NCI-H460 (cell line): ENCODE measurements at regions not wholly inside any gene's neighbourhood (a gene's known extent, or its start where the extent isn't known, plus 50 kb on each side); places are given as distances from the start of the nearest gene placed in this dataset.

Source experiments
- DNase-seq: peaks from one replicate; pipeline ENCODE4 v3.0.0-alpha.2; 2016; ENCODE audit warnings: low read depth; ENCODE audit errors: extremely low read depth

- no peak for DNase-seq
Measured at GRCh38 chr1:103854279-103854678, 104.6 kb downstream of the AMY1C start.

DNA sequence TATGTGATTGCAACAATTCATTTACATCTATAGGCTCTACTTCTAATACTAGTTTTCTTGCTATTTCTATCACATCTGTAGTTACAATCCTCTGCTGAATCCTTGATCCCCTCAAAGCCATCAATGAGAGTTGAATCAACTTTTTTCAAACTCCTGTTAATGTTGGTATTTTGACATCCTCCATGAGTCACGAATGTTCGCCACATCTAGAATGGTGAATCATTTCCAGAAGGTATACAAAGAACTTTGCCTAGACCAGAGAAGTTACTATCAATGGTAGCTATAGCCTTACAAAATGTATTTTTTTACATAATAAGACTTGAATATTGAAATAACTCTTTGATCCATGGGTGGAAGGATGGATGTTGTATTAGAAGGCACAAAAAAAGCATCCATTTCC is 110.0 kb downstream of the AMY1C start:
- DNase-seq, result no peak

- no peak for DNase-seq
Measured at GRCh38 chr1:103898576-103899345, 149.1 kb downstream of the AMY1C start.

DNA sequence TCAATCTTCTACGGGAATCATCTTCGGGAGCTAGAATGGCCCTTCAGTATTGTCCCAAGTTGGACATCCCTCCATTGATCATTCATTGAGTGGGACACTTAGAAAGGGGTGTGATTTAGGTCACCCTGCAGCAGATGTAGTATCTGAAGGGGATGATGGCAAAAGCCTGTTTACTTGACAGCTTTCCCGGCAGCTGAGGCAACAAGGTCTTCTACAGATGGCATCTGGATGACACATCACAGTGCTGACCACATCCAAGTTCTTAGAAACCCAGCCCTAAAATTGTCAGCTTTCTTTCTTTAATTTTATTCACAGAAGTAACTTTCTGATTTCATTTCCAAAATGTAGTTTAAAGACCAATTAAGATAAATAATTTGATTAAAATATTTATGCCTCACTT is 150.3 kb downstream of the AMY1C start:
- no peak for DNase-seq

DNA sequence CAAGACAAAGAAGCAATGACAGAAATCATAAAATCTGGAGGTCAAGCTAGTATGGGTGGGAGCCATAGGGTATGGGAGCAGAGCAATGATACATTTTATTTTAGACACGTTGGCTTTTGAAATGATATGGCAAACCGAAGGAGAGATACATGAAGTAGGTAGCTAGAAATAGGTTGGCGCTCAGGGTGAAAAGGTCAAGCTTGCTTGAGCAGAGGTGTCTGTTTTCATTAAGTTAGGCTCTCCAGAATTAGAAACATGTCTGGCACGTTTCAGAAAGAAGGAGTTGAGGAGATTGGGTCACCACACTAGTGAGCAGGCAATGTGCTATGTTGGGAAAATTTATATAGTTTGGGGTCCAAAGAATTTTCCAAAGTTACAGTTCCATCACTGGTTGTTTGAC is 151.4 kb downstream of the AMY1C start:
- no peak for DNase-seq

DNA sequence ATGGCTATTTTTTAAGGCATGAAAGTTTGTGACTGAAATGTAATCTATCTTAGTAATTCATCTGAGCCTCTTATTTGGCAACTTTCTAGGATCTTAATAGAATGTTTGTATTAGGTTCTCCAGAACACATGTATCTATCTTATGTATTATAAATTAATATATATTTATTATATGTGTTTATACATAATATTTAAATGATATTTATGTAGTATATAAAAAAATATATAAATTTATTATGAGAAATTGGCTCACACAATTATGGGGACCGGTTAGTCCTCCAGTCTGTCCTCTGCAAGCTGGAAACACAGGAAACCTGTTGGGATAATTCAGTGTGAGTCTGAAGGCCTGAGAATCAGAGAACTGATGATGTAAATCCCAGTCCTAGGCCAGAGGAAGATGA is 155.7 kb downstream of the AMY1C start:
- DNase-seq, result no peak

DNA sequence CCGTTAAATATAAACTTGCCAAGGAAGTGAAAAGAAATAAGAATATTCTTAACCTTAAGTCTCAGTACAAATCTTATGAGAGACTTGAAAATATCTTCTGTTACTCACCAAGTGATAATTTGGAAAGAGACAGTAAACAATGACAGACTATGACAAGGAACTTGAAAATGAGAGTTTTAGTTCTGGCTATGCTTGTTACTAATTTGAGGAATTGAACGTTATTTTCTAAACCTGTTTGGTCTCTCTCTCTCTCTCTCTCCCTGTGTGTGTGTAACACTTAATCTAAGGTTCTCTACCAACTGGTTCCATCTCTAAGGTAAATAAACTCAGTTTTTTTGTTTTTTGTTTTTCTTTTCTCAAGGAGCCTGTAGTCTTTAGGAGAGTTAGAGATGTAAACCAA is 161.8 kb downstream of the AMY1C start:
- DNase-seq, result no peak

GRCh38 chr1:103917795-103918194 is 168.1 kb downstream of the AMY1C start:
- no peak for DNase-seq

DNA sequence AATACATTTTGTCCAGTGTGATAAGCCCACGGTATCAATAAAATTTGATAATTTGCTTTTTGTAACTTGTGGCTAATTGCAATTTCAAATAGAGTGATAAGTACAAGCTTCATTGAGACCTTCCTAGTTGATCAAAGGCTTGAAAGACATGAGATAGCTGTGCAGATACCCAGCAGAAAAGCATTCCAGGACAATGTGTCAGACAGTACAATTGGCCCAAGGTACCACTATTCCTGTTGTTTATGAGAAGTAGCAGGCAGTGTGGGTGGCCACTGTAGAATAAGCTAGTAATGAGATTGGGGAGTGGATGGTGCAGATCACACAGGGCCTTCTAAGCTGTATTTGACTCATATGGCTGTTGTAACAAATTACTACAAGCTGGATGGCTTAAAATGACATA is 182.2 kb downstream of the AMY1C start:
- no peak for DNase-seq

DNA sequence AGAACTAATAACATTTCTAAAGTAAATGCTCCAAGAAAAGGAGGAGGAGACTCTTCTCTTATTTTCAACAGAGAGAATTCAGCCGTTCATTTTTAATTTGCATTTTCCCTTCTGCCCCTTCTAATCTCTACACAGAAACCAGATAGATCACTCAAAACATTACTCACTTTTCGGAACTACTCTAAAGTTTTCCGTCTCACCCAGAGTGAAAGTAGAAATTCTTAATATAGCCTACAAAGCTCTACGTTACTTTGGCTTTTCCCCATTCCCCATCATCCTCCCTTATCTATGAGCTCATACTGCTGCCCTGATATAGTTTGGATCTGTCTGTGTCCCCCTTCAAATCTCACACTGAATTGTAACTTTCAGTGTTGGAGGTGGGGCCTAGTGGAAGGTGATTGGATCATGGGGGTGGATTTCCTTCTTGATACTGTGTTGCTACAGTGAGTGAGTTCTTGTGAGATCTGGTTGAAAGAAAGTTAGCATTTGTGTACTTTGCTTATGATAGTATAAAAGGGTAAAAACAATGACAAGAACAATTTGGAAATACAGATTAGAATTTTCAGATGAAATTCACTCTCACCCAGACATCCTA is 188.2 kb downstream of the AMY1C start:
- no peak for DNase-seq

DNA sequence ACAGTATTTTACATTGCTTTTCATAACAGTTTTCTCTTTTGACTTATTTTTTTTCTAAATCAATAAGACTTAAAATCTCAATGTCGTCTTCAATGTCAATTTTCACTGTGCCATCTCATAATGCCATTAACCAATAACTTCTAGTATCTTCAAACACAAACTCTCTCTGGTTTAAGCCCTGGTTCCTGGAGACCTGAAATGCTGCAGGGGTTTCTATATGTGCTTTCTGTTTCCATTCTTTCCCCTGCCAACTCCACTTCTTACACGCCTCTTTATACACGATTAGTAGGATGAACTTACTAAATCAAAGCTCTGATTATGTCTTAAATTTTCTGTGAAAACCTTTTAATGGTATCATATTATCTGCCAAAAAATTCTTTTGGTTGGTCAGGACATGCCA is 191.4 kb downstream of the AMY1C start:
- DNase-seq, result no peak

DNA sequence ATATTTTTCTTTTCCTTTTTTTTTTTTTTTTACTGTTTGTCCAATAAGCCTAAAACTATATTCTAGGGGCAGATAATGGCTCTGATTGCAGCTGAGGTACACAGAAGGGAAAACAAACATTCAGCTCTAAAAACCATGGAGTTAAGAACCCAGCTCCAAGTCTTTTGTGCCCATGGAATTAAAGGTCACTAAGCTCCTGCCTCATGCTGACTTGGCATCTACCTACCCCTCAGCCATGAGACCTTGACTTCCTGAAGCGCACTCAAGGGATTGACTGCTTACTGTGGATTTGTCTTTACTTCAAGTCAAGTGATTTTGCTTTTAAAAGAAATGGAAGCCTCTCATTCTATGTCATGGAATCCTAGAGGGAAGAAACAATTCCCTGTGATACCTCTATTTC is 192.3 kb downstream of the AMY1C start:
- no peak for DNase-seq

DNA sequence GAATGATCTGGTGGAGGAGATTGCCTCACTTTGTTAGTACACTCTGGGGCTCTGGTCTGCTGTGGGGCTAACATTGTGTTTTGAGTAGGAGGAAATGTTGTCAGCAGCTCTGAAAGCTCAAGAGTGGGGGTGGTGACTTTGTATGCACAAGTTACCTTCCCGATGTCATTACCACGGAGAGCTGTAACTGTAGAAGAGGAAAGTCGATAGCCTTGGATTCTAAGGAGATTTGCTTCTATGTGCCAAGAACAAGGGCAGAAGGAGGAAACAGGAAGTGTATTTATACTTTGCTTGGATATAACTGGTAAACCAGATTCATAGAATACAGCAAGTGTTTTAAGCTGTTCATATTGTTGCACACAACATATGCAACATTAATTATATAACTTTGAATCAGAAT is 196.1 kb downstream of the AMY1C start:
- no peak for DNase-seq

DNA sequence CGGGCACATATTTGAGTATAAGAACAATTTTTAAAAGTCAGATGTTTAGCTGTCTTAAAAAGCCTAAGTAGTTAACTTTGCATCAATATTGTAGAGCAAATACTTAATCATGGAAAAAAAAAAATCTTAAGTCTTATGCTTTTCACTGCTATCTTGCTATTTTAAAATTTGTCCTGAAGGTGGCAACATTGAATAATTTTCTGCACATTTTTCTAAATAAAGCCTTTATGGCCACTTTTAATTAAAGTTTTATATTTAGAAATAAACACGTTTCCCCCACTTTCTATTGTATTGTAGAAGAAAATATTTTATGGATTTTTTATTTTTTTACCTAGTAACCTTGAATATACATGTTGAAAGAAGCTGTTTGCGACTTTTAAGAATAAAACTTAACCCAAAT is 198.8 kb downstream of the AMY1C start:
- peak; percentile 12 for DNase-seq

DNA sequence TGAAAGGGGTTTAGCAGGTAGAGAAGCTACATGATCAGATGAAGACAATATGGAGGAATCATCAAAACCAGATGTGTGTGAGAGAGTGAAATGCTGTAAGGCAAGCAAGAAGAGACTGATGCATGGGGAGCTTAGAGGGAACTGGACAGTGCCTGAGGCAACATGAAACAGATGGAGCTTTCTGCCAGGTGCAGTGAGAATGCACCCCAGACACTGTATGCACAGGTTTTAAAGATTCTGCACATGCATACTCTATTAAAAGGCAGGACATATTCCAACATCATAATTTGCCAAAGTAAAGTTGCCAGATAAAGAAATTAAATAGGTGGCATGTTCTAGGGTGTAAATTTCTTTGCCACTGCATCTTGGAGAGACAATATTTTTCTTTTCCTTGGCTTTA is 200.1 kb downstream of the AMY1C start:
- DNase-seq, result no peak

- DNase-seq, result no peak
Measured at GRCh38 chr1:103953386-103953785, 203.7 kb downstream of the AMY1C start.

DNA sequence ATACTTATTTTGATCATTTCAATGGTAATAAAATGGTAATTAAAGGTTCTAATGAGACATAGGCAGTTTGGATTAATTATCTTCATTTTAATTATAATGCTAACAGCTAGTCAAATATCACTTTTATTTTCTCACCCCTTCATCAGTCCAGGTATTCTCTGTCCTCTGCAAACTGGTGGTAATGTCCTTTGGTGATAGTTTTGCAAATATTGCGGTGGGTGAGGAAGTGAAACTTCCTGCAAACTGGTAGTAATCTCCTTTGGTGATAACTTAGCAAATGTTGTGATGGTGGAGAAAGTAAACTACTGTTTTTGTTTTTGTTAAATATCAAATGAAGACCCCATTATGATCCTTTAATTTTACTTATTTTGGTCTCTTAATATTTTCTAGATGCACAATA is 209.0 kb downstream of the AMY1C start:
- DNase-seq, result no peak

- DNase-seq, result no peak
Measured at GRCh38 chr1:103959565-103959964, 209.9 kb downstream of the AMY1C start.

- DNase-seq, result no peak
Measured at GRCh38 chr1:103960045-103960444, 210.3 kb downstream of the AMY1C start.

DNA sequence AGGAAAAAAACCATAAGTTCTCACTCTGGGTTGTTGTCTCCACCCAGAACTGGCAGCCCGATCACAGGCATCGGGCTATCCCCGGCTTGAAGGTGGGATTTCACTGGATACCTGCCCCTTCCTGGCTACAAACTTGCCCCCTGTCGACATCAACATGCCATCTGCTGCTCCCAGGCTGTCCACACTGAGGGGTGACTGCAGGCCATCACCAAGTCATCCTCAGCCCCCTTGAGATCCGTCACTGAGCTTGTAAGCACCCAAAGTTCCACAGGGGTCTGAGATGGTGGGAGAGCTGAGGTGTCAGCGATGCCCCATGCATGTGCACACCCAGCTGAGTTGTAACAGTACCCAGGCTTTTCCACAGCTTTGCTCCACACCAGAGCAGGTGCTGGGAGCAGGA is 211.0 kb downstream of the AMY1C start:
- no peak for DNase-seq

DNA sequence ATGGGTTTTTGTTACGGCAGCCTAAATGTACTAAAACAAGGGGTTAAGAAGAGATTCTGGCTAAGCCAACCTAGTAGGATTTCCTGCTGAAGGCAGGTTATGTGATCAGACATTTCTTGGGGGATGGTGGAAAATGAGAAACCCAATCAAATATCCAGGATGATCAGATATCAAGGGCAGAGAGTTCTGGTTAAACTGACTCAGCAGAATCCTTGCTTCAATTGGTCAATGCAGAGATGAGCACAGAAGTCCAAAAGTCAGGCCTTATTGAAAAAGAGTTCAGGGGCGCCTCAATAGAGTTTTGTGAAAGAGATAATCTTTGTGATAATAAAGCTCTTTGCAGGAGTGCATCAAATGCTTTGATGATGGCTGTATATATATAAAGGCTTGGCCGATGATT is 237.1 kb downstream of the AMY1C start:
- no peak for DNase-seq

DNA sequence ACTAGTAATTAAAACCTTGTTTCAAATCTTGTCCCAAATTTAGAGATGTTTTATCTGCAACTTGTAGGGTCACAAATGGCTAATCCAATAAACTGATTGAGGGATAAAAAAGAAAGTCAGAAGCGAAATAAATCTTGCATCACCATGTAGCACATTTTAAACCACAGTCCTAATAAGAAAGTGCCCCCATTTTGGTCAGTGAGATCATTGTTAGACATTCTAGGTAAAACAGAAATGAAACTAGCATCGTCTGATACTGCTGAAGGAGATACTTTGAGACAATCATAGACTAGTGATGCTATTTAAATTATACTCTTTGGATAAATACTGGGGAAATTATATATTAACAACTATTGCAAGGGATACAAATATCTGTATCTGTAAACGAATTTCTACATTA is 247.9 kb downstream of the AMY1C start:
- no peak for DNase-seq
